Lower leg skin (tissue), 3 donors: ENCODE measurements at regions not wholly inside any gene's neighbourhood (a gene's known extent, or its start where the extent isn't known, plus 50 kb on each side); places are given as distances from the start of the nearest gene placed in this dataset.
"Not testable (repeated sequence)": the region's sequence is repeated elsewhere in the genome, so short reads cannot be mapped to it uniquely, and the experiment has no call there.

ENCODE experiments used
- POLR2A ChIP-seq, 2 donors: fragments of 450-650 bp; IDR thresholded peaks; one replicate each; pipeline ENCODE4 v1.6.1; 2016 to 2017; ENCODE audit warnings: antibody characterized with exemption in 2 of 2, mild to moderate bottlenecking in 1 of 2, moderate library complexity in 1 of 2
- TF ChIP-seq, protein P1 (sequence below), 3 donors: fragments of 450-650 bp; IDR thresholded peaks; one replicate each; pipeline ENCODE4 v1.5.1; 2016; ENCODE audit warnings: antibody characterized with exemption in 3 of 3, mild to moderate bottlenecking in 3 of 3, moderate library complexity in 2 of 3

DNA sequence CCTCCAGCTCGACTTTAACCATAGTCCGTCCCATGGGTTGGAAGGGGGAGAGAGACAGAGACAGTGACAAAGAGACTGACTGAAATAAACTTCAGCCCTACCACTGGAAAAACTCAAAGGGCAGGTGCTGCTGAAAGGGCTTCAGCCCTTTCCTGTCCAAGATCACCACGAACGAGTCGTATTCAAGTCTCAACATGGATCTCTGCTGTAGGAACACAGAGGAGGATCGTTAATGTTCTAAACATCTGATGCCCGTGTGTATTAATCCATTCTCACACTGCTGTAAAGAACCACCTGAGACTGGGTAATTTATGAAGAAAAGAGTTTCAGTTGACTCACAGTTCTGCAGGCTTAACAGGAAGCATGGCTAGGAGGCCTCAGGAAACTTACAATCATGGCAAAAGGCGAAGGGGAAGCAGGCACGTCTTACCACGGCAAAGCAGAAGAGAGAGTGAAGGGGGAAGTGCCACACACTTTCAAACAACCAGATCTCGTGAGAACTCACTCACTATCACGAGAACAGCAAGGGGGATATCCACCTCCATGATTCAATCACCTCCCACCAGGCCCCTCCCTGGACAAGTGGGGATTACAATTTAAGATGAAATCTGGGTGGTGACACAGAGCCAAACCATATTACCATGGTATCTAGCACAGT lies 56.8 kb upstream of the IRX5 start:
- TF ChIP-seq POLR2A (IDR thresholded peaks at IDR 0.05): not testable (repeated sequence)
- TF ChIP-seq, protein P1, sequence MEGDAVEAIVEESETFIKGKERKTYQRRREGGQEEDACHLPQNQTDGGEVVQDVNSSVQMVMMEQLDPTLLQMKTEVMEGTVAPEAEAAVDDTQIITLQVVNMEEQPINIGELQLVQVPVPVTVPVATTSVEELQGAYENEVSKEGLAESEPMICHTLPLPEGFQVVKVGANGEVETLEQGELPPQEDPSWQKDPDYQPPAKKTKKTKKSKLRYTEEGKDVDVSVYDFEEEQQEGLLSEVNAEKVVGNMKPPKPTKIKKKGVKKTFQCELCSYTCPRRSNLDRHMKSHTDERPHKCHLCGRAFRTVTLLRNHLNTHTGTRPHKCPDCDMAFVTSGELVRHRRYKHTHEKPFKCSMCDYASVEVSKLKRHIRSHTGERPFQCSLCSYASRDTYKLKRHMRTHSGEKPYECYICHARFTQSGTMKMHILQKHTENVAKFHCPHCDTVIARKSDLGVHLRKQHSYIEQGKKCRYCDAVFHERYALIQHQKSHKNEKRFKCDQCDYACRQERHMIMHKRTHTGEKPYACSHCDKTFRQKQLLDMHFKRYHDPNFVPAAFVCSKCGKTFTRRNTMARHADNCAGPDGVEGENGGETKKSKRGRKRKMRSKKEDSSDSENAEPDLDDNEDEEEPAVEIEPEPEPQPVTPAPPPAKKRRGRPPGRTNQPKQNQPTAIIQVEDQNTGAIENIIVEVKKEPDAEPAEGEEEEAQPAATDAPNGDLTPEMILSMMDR (IDR thresholded peaks at IDR 0.05): not testable (repeated sequence)
